ENCODE measurements at regions not wholly inside any gene's neighbourhood (a gene's known extent, or its start where the extent isn't known, plus 50 kb on each side); places are given as distances from the start of the nearest gene placed in this dataset.

- Mint-ChIP-seq H3K4me3 (no peak overlapping the region), H3K27me3 (ENCODE audit: insufficient read depth) (no peaks in the 10 kb centered on the region), H3K4me1 (ENCODE audit: low read depth) (no peaks in the 10 kb centered on the region)
Observed at GRCh38 chr12:71353607-71354006, 86.0 kb upstream of the LGR5 start.

GRCh38 chr12:71349950-71350349 is 89.6 kb upstream of the LGR5 start:
- no peak for TF ChIP-seq CTCF (IDR thresholded peaks at IDR 0.05)
- DNase-seq = no peak
- peaks cover 21% of the 10 kb centered on the region for H3K9me3 Mint-ChIP-seq
- no peak overlapping the region for H3K4me3 Mint-ChIP-seq
- no peak overlapping the region for H3K27ac Mint-ChIP-seq
- no peaks in the 10 kb centered on the region for H3K4me1 Mint-ChIP-seq (ENCODE audit: low read depth)
- H3K36me3 Mint-ChIP-seq (ENCODE audit: low read depth) = no peaks in the 10 kb centered on the region
- H3K27me3 Mint-ChIP-seq (ENCODE audit: insufficient read depth) = no peaks in the 10 kb centered on the region

More at GRCh38 chr12:71353607-71354006, 86.0 kb upstream of the LGR5 start:
- no peak for TF ChIP-seq CTCF (IDR thresholded peaks at IDR 0.05)
- Mint-ChIP-seq H3K36me3 (ENCODE audit: low read depth) (no peaks in the 10 kb centered on the region), H3K9me3 (peaks cover 21% of the 10 kb centered on the region), H3K27ac (no peak overlapping the region)
- no peak for DNase-seq

GRCh38 chr12:71338933-71339332 is 100.7 kb upstream of the LGR5 start:
- Mint-ChIP-seq H3K36me3 (ENCODE audit: low read depth) (no peaks in the 10 kb centered on the region), H3K27ac (no peak overlapping the region), H3K27me3 (ENCODE audit: insufficient read depth) (no peaks in the 10 kb centered on the region), H3K9me3 (peaks cover 34% of the 10 kb centered on the region), H3K4me3 (no peak overlapping the region), H3K4me1 (ENCODE audit: low read depth) (no peaks in the 10 kb centered on the region)
- DNase-seq = no peak
- no peak for TF ChIP-seq CTCF (IDR thresholded peaks at IDR 0.05)

GRCh38 chr12:71335963-71336257 is 103.7 kb upstream of the LGR5 start:
- Mint-ChIP-seq H3K27ac (no peak overlapping the region), H3K4me3 (no peak overlapping the region), H3K9me3 (peaks cover 30% of the 10 kb centered on the region), H3K27me3 (ENCODE audit: insufficient read depth) (no peaks in the 10 kb centered on the region), H3K4me1 (ENCODE audit: low read depth) (no peaks in the 10 kb centered on the region), H3K36me3 (ENCODE audit: low read depth) (no peaks in the 10 kb centered on the region)
- no peak for TF ChIP-seq CTCF (IDR thresholded peaks at IDR 0.05)
- DNase-seq = no peak

GRCh38 chr12:71335151-71335962 is 104.2 kb upstream of the LGR5 start:
- Mint-ChIP-seq H3K27ac (no peak overlapping the region), H3K36me3 (ENCODE audit: low read depth) (no peaks in the 10 kb centered on the region), H3K9me3 (peaks cover 26% of the 10 kb centered on the region), H3K27me3 (ENCODE audit: insufficient read depth) (no peaks in the 10 kb centered on the region), H3K4me3 (no peak overlapping the region), H3K4me1 (ENCODE audit: low read depth) (no peaks in the 10 kb centered on the region)
- no peak for DNase-seq
- TF ChIP-seq CTCF (IDR thresholded peaks at IDR 0.05) = no peak
